GM12878 (cell line): ENCODE measurements at regions not wholly inside any gene's neighbourhood (a gene's known extent, or its start where the extent isn't known, plus 50 kb on each side); places are given as distances from the start of the nearest gene placed in this dataset.

Experiments
- BACH1 ChIP-seq: fragments of 450-650 bp; IDR thresholded peaks from 2 replicates; pipeline ENCODE4 v1.6.1; 2017; ENCODE audit warnings: mild to moderate bottlenecking, borderline replicate concordance
- CBX5 ChIP-seq: sonication (generic); IDR thresholded peaks from 2 replicates; pipeline ENCODE4 v1.6.1; 2016; ENCODE audit warnings: low read depth, moderate library complexity, mild to moderate bottlenecking, inconsistent platforms
- CEBPB ChIP-seq, 2 experiments: fragments of 150-350 bp in 1 of 2; IDR thresholded peaks; 2 replicates each; pipeline ENCODE4 v1.6.1; 2012 to 2014; ENCODE audit warnings: low read depth in 2 of 2, low read length in 2 of 2, borderline replicate concordance in 1 of 2, inconsistent platforms in 1 of 2
- EZH2 ChIP-seq: IDR thresholded peaks from 2 replicates; pipeline ENCODE4 v1.6.1; 2012; ENCODE audit warnings: low read depth, mild to moderate bottlenecking, control low read depth, inconsistent platforms, low read length, borderline replicate concordance; ENCODE audit not compliant: control insufficient read depth
- HDAC2 ChIP-seq: fragments of 200-600 bp; sonication (generic); IDR thresholded peaks from 2 replicates; pipeline ENCODE4 v1.6.1; 2017
- JUNB ChIP-seq: IDR thresholded peaks from 2 replicates; pipeline ENCODE4 v1.6.1; 2016; ENCODE audit warnings: antibody characterized with exemption, mild to moderate bottlenecking
- JUND ChIP-seq: IDR thresholded peaks from 2 replicates; pipeline ENCODE4 v1.6.1; 2012; ENCODE audit warnings: low read depth, mild to moderate bottlenecking, low read length, improper control_type of control experiment, moderate library complexity
- MAX ChIP-seq: IDR thresholded peaks from 2 replicates; pipeline ENCODE4 v1.6.1; 2012; ENCODE audit warnings: low read depth, low read length, improper control_type of control experiment
- MTA3 ChIP-seq: IDR thresholded peaks from 2 replicates; pipeline ENCODE4 v1.6.1; 2012; ENCODE audit warnings: low read length, inconsistent platforms, borderline replicate concordance
- NRF1 ChIP-seq: conservative IDR thresholded peaks from 2 replicates; pipeline ENCODE4 v1.6.1; 2011; ENCODE audit warnings: mild to moderate bottlenecking, low read depth, low read length, improper control_type of control experiment
- TF ChIP-seq, protein P1 (sequence below), 3 experiments: IDR thresholded peaks in 2 of 3; conservative IDR thresholded peaks in 1 of 3; 2 replicates each; pipeline ENCODE4 v1.5.1; 2011; ENCODE audit warnings: low read depth in 3 of 3, low read length in 3 of 3, mild to moderate bottlenecking in 3 of 3, control low read depth in 2 of 3, moderate library complexity in 2 of 3, inconsistent platforms in 1 of 3, mixed read lengths in 1 of 3; ENCODE audit not compliant: control insufficient read depth in 2 of 3, insufficient read depth in 1 of 3; ENCODE audit errors: extremely low read depth in 1 of 3
- TF ChIP-seq, protein P2 (sequence below): fragments of 150-350 bp; IDR thresholded peaks from 2 replicates; pipeline ENCODE4 v1.6.1; 2016; ENCODE audit warnings: low read depth, low read length

DNA sequence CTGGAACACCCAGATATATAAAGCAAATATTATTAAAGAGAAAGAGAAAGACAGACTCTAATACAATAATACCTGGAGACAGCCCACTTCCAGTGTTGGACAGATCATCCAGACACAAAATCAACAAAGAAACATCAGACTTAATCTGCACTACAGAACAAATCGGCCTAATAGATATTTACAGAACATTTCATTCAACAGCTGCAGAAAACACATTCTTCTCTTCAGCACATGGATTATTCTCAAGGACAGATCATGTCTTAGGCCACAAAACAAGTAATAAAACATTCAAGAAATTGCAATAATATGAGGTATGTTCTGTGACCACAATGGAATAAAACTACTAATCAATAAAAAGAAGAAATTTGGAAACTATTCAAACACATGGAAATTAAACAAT is 398.3 kb upstream of the DUSP10 start:
- no peak for TF ChIP-seq CEBPB (IDR thresholded peaks at IDR 0.05; ENCODE audit: borderline replicate concordance in 1 of 2, low read depth in 2 of 2, low read length in 2 of 2)
- TF ChIP-seq CBX5: no peak
- no peak for TF ChIP-seq MAX
- TF ChIP-seq MTA3: no peak
- TF ChIP-seq, protein P1, sequence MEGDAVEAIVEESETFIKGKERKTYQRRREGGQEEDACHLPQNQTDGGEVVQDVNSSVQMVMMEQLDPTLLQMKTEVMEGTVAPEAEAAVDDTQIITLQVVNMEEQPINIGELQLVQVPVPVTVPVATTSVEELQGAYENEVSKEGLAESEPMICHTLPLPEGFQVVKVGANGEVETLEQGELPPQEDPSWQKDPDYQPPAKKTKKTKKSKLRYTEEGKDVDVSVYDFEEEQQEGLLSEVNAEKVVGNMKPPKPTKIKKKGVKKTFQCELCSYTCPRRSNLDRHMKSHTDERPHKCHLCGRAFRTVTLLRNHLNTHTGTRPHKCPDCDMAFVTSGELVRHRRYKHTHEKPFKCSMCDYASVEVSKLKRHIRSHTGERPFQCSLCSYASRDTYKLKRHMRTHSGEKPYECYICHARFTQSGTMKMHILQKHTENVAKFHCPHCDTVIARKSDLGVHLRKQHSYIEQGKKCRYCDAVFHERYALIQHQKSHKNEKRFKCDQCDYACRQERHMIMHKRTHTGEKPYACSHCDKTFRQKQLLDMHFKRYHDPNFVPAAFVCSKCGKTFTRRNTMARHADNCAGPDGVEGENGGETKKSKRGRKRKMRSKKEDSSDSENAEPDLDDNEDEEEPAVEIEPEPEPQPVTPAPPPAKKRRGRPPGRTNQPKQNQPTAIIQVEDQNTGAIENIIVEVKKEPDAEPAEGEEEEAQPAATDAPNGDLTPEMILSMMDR (IDR thresholded peaks at IDR 0.05 in 2 of 3, conservative IDR thresholded peaks at IDR 0.05 in 1 of 3; ENCODE audit: control insufficient read depth in 2 of 3, extremely low read depth in 1 of 3, insufficient read depth in 1 of 3, low read depth in 3 of 3, low read length in 3 of 3): no peak
- TF ChIP-seq JUND: no peak
- no peak for TF ChIP-seq HDAC2
- TF ChIP-seq, protein P2, sequence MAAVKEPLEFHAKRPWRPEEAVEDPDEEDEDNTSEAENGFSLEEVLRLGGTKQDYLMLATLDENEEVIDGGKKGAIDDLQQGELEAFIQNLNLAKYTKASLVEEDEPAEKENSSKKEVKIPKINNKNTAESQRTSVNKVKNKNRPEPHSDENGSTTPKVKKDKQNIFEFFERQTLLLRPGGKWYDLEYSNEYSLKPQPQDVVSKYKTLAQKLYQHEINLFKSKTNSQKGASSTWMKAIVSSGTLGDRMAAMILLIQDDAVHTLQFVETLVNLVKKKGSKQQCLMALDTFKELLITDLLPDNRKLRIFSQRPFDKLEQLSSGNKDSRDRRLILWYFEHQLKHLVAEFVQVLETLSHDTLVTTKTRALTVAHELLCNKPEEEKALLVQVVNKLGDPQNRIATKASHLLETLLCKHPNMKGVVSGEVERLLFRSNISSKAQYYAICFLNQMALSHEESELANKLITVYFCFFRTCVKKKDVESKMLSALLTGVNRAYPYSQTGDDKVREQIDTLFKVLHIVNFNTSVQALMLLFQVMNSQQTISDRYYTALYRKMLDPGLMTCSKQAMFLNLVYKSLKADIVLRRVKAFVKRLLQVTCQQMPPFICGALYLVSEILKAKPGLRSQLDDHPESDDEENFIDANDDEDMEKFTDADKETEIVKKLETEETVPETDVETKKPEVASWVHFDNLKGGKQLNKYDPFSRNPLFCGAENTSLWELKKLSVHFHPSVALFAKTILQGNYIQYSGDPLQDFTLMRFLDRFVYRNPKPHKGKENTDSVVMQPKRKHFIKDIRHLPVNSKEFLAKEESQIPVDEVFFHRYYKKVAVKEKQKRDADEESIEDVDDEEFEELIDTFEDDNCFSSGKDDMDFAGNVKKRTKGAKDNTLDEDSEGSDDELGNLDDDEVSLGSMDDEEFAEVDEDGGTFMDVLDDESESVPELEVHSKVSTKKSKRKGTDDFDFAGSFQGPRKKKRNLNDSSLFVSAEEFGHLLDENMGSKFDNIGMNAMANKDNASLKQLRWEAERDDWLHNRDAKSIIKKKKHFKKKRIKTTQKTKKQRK: no peak
- TF ChIP-seq EZH2: no peak
- no peak for TF ChIP-seq JUNB
- TF ChIP-seq NRF1: no peak
- TF ChIP-seq BACH1: no peak
